GM18861 (cell line): ENCODE measurements at regions not wholly inside any gene's neighbourhood (a gene's known extent, or its start where the extent isn't known, plus 50 kb on each side); places are given as distances from the start of the nearest gene placed in this dataset.
"Not testable (repeated sequence)": the region's sequence is repeated elsewhere in the genome, so short reads cannot be mapped to it uniquely, and the experiment has no call there.

Experiments
- ATAC-seq: cut with Tn5 transposase; IDR thresholded peaks from one replicate; pipeline ENCODE4 v1.9.1; 2021; ENCODE audit not compliant: unreplicated experiment

DNA sequence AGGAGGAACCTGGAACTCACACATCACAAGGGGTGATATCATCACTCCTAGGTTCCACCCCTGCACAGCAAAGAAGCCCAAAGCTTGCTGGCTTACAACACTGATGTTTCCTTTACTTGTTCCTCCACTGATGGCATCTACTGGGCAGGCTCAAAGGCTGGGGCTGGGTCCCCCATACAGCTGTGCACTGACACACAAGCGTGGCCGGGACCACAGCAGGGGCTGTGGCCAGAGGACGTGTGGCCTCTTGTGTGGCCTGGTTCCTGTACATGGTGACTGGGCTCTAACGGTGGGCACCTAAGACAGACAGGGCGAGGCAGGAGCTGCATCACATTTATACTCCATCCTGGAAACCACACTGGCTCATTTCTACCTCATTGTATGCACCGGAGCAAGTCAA, 264.4 kb upstream of the FOXF1 start:
- no peak for ATAC-seq

DNA sequence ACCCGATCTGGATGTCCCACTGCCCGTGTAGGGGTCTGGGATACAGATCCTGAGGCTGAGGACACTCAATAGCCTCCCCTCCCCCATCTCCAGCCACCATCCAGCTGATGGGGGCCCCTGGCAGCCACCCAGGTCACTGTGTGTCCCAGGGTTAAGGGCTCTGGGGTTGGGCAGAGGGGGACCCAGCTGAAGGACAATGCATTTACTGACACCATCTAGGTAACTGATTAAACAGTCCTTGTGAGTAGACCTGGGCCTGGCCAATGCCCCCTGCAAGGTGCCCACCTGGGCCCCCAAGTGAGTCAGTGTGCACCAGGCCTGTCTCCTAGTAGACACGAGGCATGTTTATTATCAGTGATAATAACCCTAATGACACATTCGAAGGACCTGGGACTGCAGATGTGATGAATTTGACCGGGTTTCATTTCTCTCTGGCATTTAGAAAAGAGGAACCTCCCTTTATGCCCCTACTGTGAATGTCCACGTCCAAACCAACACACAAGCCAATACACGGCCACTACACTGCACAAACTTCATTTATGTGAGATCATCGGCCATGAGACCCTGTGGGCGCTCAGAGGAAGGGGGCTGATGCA, 261.9 kb upstream of the FOXF1 start:
- no peak for ATAC-seq

DNA sequence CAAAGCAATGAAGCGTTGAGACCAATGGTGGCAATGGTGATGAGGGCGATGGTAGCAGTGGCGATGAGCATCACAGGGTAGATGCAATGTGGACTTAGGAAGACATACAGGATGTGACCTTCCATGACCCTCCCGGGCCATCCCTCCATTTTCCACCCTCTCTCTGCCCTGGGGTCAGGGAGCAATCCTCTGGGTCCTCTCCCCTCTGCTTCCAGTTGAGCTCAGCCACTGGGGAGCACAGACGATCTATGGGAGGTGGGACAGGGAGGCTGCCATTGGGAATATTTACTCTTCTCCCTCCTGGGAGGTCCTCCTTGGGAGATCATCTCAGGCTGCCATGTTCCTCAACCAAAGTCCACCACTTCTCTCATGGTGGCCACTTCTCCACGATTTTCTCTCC, 260.7 kb upstream of the FOXF1 start:
- ATAC-seq, result no peak

DNA sequence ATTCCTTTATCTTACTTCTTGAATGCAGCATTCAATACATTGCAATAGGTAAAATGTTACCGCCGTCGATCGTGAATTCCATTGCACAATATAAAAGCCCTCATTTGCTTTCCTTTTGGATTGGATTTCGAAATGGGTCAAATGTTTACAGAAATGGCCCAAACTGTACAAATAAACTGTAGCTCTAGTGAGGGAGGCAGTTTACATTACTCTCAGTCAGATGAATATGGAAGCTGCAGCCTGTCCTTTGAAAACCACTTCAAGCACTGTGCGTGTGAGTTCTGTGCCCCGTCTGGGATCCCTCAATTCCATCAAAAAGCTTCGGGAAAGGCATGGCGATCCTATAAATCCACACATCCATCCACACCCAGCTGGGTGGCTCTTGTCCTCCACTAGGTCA, 258.6 kb upstream of the FOXF1 start:
- no peak for ATAC-seq

DNA sequence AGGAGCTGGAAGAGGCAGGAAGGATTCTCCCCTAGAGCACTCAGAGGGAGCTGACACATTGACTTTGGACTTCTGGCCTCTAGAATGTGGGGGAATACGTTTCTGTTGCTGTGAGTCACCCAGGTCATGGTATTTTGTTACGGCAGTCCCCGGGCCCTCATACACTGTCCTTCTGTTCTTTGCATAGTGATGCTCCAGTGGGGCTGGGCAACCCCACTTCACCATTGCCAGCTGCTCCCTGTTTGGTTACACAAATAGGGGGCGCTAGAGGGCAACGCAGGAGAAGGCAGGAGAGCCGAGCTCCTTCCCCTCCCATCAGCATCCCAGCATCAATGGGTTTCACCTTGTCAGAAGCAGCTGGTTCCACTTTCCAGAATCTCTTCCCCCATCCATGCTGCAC, 257.7 kb upstream of the FOXF1 start:
- ATAC-seq, result no peak

DNA sequence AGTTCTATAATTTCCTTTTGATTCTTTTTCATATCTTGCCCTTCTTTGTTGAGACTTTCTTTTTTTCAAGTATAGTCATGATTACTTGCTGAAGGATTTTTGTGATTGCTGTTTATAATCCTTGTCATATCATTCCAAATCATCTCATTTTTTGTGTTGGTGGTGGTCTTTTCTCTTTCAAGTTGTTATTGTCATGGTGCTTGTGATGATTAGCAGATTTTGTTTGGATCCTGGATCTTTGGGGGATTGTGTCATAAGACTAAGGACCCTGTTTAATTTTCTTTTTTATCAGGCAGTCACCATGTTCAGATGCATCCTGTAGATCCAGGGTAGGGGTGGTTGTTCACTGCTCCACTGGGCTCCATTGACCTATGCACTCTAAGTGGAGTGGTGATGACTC, 254.4 kb upstream of the FOXF1 start:
- no peak for ATAC-seq

DNA sequence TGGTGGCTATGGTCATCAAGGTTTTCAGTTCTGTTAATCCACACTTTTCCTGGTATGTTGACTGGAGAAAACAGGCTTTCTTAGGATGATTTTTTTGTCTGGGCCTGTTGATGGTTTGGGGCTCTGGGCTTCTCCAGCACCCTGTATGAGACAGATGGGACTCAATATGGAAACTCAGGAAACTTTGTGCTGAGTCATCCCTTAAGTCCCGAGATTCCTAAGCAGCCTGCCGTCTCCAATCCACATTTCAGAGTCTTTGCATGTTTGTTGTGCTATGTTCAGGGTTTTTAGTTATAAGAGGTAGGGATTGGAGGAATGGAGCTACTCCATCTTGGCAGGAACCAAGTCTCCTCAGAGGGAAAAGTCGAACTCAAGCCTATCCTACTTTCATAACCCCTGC, 253.3 kb upstream of the FOXF1 start:
- ATAC-seq, result no peak

DNA sequence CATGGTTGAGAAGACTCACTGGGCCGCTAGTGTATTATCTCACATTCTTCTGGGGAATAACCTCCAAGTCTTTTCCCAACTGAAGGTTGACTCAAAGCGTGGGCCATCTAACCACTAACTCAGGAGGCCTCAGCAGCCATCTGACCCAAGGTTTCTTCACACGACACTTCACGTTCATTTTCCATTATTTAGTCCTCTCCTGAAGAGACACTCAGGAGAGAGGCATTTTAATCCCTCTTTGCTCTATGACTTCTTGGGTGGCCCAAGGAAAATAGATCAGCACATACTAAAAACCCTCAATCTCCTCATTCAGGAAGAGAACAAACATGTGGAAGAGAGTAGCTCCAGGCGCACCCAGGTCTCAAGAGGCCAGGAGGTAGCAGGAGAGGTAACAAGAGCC, 252.8 kb upstream of the FOXF1 start:
- no peak for ATAC-seq

DNA sequence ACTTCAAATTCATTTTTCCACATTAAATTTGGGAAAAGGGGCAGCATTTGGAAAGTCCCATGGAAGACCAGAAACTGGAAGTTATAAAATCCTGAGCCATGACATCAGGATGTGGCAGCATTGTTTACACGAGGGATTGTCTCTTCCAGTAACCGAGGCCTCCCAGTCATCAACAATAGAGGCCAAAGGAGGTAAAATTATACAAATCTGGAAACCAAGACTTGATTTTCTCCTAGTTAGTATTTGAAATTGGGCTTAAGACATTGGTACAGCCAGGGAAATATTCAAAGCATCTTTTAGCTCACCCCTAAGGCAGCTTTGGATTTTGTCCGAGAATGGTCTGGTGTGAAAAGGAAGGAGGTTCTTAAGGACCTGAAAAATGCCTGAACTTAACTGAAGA, 251.6 kb upstream of the FOXF1 start:
- ATAC-seq, result no peak

DNA sequence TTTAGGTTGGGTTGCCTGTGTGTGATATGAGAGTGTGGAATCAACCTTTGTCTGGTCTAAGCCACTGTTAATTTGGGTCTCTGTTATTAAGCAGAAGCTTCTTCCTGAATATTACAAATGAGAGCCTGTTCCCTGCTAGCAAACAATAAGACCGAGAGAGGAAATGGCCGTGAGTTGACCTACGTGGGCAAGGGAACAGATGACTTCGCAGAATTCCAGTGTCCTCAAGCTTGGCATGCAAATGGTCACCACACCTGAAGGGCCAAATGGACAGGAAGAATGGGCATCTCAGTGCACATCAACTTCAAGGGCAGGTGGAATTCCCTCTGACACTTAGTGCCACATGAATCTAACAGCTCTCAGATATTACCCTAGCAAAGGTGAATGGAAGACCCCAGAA, 250.8 kb upstream of the FOXF1 start:
- no peak for ATAC-seq

DNA sequence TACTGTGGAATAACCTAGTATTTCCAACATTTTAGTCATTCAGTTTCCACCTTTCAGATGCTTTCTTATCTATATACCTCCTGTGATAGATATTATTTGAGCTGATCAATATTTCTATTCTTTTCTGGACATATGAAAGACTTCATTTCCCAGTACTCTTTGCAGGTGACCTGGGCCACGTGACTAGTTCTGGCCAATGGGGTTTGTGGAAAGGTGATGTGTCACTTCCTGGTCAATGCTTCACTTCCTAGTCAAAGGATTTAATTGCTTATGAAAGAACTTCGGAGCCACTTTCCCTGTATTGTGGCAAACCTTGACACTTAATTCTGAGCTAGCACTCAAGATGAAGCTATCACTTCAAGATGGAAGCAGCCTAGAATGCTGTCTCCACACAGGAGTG, 248.9 kb upstream of the FOXF1 start:
- ATAC-seq, result no peak

DNA sequence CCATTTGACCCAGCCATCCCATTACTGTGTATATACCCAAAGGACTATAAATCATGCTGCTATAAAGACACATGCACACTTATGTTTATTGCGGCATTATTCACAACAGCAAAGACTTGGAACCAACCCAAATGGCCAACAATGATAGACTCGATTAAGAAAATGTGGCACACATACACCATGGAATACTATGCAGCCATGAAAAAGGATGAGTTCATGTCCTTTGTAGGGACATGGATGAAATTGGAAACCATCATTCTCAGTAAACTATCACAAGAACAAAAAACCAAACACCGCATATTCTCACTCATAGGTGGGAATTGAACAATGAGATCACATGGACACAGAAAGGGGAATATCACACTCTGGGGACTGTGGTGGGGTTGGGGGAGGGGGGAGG, 242.7 kb upstream of the FOXF1 start:
- ATAC-seq, result not testable (repeated sequence)

DNA sequence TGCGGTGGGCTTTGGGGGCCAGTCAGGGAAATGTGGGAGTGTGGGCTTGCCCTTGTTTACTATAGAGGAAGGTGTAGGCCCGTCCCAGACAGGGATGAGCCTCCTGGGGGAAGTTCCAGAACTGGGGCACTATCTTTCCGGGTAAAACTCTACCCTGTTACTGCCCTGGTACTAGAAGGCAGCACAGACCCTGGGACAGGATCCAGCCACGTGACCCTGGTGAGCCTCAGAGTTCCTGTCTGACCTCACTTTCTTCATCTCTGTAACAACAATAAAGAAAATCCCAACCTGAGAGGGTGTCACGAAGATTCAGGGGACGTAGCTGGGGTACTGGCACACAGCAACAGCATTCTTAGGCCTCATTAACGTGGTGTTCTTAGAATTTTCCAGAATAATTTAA, 239.6 kb upstream of the FOXF1 start:
- no peak for ATAC-seq

DNA sequence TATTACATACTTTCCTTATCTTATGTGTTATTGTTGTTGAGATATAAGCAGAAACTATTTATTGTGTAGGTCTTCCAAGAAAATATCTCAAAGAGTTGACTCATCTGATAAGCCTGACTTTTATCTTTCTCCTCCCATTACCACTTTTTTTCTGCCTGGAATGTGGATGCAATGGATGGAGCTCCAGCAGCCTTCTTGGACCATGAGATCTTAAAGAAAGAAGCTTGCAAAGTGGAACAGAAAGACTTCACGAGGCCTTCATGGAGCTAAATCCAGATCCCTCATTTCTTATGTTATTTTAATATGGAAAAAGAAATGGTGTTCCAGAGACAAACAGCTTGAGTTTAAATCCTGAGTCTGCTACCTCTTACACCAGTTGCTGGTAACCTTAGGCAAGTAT, 237.6 kb upstream of the FOXF1 start:
- no peak for ATAC-seq

DNA sequence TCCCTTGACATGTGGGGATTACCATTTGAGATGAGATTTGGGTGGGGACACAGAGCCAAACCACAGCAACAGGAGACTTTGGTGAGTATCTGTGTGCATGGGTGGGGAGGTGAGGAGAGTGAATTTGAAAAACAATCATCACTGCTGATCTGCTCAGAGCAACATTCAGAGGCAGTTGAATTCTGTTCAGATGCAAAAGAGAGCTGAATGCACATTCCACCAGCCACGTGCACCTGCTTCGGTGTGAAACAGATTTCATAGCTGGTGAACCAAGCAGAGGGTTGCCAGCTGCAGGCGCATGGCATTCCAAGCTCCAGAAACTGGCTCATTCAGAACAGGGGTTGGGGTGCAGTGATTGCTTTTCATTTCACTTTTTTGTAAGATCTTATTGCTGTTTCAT, 233.1 kb upstream of the FOXF1 start:
- no peak for ATAC-seq

DNA sequence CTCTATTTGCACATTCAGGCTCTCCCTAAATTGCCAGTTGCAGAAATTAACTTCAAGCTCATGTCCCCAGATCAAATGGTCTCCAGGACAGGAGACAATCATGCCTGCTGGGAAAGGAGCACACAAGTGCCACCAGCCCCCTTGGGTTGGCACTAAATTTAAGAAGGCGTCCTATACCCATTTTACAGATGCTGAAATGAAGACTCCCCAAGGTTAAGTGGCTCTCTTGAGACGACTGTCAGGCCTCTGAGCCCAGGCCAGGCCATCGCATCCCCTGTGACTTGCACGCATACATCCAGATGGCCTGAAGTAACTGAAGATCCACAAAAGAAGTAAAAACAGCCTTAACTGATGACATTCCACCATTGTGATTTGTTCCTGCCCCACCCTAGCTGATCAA, 232.5 kb upstream of the FOXF1 start:
- not testable (repeated sequence) for ATAC-seq

DNA sequence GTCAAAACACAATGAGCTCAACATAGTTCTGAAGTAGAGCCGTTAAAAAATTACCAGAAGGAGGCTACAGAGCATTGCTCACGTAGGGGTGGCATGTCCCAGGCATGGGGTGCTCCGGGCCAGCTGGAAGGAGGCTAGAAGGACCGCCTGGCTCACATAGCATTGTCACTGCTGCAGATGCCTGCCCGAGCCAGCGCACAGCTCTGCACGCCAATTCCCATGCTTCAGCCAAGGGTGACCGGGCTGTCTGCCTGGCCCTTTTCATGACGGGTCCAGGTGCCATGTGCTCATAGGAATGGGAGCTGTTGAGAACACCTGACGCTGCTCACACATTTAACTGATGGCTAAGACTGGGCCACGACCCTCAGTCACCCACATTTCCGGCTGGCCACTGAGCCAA, 228.9 kb upstream of the FOXF1 start:
- no peak for ATAC-seq

DNA sequence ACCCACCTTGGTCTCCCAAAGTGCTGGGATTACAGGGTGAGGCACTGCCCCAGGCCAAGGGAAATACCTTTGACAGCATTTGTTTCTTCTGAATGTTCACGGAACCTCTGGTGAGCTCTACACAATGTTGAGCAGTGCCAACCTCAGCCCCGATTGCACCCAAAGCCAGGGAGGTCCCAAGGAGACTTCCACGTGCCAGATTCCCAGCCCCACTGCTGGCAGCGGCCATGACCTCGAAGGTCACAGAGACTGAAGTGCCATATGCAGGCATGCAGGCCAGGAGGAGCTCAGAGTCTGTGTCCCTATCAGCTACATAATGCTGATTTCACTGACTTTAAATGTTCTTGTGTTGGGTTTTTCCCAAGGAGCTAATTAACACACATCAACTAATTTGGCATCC, 226.4 kb upstream of the FOXF1 start:
- no peak for ATAC-seq

DNA sequence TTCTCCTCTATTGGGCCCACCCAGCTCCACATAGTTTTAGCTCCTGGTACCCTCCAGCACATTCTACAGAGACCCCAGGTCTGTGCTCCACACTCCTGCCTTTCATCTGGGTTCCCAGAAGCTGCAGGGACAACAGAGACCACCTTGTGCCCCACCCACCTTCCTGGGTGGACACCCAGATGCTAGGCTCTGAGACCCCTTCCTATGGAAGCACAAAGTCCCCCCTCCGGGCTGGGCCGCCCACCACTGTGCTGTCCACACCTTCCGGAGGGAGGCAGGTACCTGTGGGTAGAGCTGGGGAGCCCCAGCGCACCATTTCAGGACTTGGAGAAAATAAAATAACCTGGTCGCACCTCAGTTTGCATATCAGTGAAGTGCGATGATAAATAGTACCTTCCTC, 224.9 kb upstream of the FOXF1 start:
- no peak for ATAC-seq

DNA sequence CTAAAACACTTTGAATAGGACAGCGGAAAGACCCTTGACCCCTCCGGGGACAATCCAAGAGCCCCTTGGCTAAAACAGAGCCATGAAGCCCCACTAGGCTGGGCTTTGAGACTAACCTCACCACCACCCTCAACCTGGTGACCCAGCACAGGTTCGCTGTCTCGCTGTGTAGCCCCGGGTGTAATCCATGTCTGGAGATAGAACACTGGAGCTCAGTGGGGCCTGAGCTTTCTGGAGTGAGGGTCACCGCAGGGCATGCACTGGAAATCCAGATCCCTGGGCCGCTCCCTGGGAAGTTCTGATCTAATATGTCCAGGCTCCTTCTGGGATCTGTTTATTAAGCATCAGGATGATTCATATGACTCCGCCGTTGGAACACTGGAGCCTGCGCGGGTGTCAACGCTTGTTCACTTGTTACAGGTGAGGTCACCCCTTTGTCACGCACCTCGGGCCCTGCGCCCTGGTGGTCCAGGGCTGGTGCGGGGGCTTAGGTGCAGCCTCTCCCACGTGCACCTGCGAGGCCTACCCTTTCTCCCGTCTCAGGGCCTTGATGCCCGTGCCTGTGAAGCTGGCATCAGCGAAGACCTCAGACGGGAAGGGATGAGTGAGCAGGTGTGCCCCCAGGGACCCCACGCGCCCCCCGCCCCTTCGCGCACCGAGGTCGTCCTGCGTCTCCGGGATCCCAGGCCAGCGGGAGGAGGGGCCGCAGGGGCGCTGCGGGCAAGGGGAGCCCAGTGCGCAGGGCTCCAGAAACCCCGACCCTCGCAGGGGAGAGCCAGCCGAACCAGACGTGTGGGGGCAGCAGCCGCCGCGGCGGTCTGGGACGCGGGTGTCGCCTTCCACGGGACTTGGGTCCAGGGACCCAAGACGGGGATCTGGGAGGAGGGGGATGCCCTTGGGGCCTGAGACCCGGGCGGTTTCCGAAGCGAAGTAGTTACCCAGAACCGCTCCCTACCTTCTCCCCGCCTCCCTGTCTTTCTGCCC, 224.1 kb upstream of the FOXF1 start:
- no peak for ATAC-seq

DNA sequence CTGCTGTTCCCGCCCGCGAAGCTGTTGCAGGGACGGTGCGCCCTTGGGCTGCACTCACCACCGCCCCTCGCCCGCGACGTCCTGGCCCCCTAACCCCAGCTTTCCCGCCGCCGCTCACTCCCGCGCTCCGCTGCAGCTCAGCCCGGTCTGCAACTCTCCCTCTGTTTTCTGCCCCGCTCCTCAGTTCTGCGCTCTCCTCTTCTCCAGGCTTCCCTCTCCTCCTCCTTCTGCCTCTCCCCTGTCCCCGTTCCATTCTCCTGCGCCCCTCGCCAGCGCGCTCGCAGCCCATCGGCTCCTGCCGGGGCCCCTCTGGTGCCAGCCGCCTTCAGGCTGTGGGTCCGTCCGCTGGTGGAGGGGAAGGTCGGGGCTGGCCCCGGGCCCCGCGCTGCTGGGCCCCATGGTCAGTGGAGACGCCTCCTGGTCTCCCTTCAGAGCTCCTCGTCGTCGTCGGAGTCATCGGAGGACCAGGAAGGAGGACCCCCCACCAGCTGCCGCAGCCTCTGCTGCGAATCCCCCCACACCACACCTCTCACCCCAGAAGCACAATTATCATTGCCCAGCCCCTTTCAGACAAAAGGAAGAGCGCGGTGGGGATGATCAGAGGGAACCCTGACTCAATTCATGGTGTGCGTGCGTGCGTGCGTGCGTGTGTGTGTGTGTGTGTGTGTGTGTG, 223.2 kb upstream of the FOXF1 start:
- no peak for ATAC-seq

DNA sequence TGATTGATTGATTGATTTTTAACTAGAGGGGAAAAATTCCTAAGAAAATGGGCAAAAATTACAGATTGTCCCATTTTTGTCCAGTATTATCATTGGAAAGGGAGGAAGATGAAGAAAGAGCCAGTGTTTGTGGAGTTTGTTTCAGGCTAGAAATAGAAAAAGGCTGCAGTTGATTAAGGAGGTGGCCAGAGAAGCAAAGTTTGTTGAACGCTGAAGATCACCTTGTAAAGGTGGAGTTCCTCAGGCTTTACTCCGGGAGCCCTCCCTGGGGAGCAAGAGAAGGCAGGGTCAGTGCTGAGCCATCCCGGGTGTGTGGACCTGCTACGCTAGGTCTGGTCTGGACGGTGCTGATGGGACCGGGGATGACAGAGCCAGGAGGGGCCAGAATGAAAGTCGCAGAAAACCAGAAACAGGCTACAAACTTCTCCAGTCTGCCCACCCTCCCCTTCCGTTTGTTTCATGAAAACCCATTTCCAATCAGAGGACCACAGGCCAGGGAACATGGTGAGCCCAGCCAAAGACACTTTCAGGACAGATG, 222.6 kb upstream of the FOXF1 start:
- ATAC-seq, result no peak
